ENCODE measurements at regions not wholly inside any gene's neighbourhood (a gene's known extent, or its start where the extent isn't known, plus 50 kb on each side); places are given as distances from the start of the nearest gene placed in this dataset.

GRCh38 chr13:111476197-111476596 is 155.8 kb downstream of the TEX29 start:
- TF ChIP-seq CTCF (conservative IDR thresholded peaks at IDR 0.05; ENCODE audit: low read length) (no peak), EZH2phosphoT487 (IDR thresholded peaks at IDR 0.05; ENCODE audit: borderline replicate concordance, low read depth, low read length) (no peak)
